ENCODE measurements at regions not wholly inside any gene's neighbourhood (a gene's known extent, or its start where the extent isn't known, plus 50 kb on each side); places are given as distances from the start of the nearest gene placed in this dataset.
"Not testable (repeated sequence)": the region's sequence is repeated elsewhere in the genome, so short reads cannot be mapped to it uniquely, and the experiment has no call there.

DNA sequence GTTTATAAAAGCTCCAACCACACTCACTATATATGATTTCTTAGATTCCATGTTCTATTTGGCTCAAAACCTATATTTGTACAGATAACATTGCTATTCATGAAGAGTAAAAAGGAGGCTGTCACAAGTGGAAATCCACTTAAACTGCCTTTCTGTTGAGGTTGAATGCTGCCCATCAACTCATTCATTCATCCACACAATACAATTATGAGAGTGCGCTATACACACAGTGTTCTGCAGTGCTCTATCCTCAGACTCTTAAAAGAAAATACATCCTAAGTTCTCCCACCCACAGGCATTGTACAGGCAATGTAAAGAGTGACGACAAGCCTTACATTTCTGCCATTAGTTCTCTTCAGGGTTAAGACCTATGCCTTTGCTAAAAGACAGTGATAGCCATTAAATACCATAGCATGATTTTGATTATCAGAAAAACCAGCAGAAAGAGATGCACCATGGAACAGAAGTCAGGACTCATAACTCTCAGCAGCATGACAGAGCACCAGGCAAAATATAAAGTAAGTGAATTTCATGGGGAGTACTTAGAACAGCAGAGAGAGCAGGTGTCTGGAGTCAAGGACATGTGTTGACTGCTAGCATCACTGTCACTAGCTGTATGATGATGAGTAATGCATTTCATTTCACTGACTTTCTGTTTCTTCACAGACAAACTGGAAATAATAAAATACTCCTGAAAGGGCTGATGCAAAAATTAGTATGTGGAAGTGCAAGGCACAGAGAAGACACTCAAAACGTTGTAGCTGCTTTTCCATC lies 218.0 kb downstream of the RBM26 start:
- no peak for DNase-seq

DNA sequence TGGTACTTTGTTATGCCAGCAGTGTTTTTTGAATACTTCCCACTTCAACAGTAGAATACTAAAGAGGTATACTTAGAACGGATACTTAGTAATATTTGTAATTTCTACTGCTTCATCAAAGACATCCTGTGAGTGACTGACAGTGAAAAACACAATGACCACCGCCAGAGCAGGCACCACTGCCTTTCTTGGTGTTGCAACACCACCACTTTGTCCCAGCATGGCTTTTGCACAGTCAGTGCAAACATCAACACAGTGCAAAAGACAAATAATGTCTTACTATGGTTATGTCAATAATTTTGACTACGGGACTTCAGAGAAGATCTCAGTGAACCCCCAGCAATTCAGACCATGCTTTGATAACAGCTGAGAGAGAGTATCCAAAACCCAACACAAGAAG lies 220.5 kb downstream of the RBM26 start:
- DNase-seq = no peak

DNA sequence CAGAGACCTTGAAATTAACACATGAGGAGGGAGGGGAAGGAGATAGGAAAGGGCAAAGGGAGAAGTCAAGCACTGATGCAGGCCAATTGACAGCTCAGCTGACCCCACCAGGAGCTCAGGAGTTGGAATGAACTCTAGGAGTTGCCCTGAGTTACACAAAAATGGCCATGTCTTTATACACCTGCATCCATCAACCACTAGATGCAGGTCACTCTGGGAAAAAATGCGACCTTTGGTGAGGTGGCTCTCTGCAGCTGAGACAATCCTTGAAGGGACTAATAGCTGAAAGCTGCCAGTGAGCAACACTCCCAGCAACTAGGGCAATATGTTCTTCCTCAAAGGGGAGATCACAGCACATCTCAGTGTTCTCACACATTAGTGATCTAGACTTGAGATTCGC lies 222.8 kb downstream of the RBM26 start:
- DNase-seq = no peak

DNA sequence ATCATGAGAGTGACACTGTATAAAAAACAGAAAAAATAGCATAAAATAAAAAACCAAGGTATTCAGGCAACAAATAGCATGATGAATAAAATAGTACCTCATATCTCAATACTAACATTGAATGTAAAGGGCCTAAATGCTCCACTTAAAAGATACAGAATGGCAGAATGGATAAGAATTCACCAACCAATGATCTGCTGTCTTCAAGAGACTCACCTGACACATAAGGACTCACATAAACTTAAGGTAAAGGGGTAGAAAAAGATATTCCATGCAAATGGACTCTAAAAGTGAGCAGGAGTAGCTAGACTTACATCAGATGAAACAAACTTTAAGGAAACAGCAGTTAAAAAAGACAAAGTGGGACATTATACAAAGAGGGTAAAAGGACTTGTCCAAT lies 232.4 kb downstream of the RBM26 start:
- DNase-seq = not testable (repeated sequence)

DNA sequence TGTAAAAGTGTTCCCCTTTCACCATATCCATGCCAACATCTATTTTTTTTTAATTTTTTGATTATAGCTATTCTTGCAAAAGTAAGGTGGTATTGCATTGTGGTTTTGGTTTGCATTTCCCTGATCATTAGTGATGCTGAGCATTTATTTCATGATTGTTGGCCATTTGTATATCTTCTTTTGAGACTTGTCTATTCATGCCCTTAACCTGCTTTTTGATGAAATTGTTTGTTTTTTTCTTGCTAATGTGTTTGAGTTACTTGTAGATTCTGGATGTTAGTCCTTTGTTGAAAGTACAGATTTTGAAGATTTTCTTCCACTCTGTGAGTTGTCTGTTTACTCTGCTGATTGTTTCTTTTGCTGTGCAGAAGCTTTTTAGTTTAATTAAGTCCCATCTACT lies 233.1 kb downstream of the RBM26 start:
- DNase-seq = not testable (repeated sequence)

DNA sequence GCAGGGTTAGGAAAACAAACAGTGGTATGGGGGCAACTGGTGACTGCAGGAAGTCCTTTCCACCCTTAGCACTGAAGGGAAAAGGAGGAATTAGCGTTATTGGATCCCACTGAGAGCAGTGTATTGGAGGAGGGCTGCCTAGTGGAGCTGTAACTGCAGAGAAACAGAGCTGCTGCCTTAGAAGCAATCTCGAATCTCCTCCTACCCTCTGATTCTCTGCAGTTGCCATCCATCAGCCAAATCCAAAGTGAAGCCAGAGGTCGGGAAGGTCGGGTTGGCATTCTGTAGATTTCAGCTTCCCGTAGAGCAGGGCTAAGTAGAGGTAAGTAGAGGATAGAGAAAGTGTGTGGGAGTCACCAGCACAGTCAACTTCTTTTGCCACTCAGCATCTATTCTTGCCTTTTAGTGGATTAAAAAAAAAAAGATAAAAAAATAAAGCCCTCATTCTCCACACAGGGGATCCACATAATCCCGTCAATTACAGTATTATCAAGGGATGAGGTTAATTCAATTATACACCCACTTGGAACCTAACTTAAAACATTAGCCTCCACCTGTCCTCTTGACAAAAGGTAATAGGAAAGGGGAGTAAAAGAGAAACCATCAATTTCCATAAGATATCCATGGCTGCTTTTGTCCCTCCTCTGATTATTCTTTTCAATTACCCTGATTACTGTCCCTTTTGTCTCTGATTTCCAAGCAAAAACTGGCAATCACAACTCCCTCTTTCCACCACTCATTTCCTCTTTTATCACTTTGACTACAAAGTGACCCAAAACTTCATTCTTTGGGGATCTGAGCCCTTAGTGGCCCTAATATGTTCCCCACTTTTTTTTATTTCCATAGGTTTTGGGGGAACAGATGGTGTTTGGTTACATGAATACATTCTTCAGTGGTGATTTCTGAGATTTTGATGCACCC lies 234.7 kb downstream of the RBM26 start:
- DNase-seq = no peak

DNA sequence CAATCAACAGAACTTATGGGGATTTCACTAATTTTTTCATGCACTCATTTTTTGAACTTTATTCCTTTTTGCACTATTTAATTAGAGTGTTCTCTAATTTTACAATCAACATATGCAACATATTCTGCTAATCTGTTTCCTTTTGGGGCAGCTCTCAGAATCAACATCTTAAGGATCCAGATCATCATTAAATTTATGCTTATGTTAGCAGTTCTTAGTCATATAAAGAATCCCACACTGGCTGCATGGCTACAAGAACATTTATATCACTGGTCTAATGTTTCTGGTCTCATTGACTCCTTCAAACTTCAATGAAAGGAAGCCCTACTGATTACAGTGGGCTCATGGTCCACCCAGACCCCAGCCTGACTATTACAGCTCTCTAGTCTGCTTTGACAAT lies 245.2 kb downstream of the RBM26 start:
- DNase-seq = no peak

DNA sequence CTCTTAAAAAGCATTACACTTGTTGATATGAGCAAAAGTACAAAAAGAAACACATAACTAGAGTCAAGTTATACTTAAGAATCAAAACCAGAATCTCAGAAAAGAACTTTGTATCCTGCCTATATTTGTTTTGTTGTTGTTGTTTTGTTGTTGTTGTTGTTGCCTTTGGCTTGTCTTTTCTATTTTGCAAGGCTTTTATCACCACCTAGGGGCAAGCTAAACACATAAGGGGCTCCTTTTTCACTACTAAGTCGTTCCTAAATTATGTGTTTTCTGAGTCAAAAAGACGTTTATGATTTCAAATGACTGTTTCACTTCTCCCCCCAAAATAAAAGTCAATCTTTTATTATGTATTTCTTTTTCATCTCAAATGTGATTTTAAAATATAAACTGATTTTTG lies 250.2 kb downstream of the RBM26 start:
- no peak for DNase-seq

DNA sequence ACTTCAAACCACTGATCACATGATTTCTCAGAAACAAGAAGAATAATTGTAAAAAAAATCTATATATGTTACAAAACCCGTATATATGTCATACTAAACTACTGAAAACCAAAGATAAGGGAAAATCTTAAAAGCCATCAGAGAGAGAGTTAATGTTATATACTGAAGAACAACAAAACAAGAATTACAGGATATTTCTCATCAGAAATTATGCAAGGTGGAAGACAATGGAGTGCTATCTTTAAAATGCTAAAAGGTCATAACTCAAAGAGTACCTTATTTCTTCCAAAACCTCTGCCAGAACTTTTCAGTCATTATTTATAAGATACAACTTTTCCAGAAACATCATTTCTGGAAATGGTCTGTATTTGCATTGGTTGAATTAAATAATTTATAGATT lies 256.8 kb downstream of the RBM26 start:
- no peak for DNase-seq

DNA sequence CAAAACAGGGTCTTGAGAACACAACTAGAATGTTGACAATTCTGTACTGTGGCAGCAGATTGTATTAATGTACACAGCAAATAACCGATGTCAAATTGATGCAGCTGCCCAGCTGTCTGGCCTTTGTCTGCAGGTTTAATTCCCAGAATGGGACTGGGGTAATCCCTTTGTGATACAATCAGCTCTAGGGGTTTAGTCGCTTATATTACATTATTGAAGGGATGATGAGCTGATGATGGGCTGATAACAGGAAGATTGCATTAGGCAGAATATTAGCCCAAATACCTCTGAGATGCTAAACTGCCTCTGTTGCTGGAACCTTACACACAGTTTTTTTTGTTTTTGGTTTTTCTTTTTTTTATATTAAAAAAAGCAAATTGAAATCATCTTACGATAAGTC lies 265.0 kb downstream of the RBM26 start:
- no peak for DNase-seq

DNA sequence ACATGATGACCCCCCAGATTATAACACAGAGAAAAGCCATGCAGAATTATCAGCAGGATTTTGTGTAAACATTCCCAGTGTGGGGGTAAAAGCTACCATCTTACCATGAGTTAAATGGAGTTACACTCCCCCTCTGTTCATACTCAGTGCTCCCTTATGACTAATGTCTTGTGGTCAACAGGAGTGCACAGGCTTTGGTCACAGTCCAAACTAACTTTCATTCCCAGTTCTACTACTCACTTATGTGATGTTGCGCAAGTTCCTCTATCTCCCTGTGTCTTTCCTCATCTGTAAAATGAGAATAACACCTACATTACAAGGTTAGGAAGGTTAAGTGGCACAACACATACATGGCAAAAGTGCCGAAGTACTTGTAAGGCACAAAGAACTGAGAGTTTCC lies 277.9 kb downstream of the RBM26 start:
- DNase-seq = no peak

DNA sequence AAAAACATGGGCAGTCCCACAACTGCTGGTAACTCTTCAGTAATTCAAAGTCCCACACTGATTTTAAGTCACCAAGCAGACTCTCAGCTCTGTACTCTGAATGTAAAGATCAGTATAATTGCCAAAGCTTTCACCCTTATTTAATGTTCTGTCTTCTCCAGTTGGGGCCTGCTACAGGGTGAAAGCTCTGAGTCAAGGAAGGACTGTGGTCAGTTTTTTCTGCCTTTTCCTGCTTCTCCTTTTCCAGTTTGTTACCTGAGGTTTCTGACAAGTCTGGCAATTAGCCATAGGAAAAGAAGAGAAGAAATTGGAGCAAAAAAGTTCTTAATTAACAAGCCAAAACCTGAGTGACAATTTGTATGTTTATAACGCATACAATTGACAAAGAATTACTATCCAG lies 279.3 kb downstream of the RBM26 start:
- DNase-seq = no peak

DNA sequence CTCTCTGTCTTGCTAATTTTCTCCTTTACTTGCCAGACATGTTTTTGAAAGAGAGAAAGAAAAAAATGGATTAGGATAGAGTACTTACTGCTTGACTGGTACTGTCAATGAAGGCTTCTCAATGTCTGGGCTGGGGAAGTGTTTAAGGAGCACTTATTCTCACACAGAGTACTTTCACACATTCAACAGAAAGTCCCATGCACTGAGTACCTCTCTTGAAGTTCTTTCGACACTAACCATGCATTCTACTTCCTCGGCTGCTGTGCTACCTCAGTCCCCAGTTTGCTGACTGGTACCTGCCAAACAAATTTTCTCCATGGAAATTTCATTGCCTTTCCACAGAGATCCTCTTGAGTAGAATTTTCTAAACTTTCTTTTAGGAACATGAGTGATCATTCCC lies 281.9 kb downstream of the RBM26 start:
- DNase-seq = no peak

DNA sequence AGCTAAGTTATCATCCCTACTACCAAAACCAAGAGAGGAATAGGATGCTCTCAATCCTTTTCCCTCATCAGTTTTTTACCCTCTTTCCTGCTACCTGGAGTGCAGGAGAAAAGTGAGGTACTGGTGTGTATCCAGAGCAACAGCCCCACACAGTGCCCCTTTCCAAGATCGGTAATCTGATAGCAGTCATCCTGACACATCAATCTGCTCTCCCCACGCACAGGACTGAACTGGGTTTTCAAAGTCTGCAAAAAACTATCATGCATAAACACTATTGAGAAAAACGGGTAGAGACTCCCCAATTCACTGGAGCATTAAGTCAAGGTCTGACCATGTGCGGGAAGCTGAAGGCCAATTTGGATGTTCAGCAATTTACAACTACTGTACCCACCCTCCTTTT lies 284.8 kb downstream of the RBM26 start:
- DNase-seq = no peak

DNA sequence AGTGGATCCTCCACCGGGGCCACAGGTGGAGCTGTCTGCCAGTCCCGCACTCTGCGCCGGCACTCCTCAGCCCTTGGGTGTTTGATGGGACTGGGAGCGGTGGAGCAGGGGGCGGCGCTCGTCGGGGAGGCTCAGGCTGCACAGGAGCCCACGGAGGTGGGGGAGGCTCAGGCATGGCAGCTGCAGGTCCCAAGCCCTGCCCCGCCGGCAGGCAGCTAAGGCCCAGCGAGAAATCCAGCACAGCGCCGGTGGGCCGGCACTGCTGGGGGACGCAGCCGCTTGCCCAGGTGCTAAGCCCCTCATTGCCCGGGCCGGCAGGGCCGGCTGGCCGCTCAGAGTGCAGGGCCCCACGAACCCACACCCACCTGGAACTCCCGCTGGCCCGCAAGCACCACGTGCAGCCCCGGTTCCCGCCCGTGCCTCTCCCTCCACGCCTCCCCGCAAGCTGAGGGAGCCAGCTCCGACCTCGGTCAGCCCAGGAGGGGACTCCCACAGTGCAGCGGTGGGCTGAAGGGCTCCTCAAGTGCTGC lies 286.4 kb downstream of the RBM26 start:
- DNase-seq = no peak

DNA sequence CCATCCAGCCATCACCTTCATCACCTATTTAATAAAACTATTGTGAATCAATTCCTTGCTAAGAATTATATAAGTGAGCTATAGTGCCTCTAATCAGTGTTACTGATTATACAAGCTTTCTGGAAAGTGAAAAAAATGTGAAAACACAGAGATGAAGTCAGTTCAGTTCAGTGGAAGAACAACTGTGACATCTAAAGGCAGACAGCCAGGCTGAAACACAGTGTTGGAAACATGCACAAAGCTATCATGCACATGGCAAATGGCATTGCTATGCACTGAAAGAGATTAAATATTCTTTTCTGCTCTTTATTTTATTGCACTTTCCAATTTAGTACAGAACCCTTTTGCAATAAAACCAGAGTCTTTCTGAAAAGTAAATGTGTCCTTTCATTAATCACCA lies 294.0 kb downstream of the RBM26 start:
- no peak for DNase-seq

DNA sequence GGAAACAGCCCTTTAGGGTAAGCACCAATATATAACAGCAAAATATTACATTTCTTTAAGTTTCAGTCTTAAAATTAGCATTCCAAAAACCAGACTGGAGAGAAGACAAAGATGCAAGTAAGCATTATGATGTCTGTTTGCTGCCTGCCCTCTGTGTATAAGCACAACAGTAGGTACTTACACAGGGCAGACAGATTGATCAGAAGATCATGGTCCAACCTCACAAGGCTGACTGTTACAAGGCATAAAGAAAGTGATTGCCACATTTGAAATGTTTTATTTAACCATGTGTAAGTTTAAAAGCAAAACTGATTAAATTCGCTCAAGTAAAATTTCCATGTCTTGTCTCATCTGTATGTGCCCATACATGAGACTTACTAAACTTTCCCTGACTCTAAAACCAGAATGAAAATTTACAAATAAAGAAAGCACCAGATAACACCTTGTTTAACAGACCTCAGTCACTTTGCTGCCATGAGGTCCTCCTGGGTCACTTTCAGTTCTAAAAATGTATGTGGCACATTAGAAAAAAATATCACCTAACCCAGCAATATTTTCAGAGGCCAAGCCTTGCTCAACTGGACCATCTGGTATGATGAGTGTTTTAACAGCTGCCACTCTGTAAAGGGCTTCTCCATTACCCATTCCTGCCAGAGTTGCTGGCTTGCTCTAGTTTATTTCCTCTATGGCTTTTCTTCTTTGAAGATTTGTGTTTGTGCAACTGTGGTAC lies 297.0 kb downstream of the RBM26 start:
- no peak for DNase-seq

DNA sequence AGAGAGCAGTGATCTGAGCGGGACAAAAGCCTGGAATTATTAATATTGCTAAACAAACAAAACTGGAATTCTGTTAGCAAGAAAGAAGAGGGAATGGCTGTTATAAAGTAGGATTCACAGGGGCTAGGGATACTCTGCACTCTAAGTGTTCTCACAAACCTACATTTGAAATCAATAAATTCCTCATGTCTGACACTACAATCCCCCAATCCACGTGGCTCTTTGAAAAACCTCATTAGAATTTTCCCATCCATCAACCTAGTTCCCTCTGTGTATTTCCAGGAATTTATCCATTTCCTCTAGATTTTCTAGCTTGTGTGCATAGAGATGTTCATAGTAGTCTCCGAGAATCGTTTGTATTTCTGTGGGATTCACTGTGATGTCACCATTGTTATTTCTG lies 307.5 kb downstream of the RBM26 start:
- DNase-seq = no peak

DNA sequence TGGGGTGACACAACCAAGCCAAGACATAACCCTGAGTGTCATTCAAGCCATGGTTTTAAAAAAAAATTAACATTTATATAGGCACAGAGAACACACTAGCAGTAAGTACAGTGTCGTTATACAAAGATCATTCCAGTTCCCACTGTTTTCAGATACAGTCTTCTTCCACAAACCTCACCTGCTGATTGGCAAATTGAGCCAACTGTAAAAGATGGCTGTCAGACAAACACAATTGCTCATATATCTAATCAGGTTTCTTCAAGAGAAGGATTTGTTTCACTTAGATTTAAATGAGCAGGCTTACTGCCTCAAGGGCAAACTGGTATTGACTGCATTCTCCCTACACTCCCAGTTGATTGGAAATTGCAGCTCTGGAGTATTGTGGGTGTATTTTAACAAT lies 308.9 kb downstream of the RBM26 start:
- DNase-seq = no peak

DNA sequence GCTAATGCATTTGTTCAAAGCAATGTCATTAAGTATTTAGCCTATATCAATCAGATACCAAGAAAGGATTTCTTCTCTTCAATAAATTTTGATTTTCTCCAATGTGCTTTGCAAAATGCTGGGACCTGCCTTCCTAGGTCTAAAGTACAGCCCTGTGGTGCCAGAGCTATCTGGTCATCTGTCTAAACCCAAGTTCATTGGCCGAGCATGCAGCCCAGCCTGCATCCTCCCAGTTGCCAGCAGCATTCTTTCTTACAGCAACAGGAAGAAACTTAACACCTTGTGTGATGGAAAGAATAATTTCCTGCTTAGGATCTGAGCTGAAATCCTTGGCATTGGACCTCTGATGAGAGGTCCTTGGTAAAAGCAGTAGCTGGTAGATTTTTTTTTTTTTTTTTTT lies 310.0 kb downstream of the RBM26 start:
- DNase-seq = no peak

DNA sequence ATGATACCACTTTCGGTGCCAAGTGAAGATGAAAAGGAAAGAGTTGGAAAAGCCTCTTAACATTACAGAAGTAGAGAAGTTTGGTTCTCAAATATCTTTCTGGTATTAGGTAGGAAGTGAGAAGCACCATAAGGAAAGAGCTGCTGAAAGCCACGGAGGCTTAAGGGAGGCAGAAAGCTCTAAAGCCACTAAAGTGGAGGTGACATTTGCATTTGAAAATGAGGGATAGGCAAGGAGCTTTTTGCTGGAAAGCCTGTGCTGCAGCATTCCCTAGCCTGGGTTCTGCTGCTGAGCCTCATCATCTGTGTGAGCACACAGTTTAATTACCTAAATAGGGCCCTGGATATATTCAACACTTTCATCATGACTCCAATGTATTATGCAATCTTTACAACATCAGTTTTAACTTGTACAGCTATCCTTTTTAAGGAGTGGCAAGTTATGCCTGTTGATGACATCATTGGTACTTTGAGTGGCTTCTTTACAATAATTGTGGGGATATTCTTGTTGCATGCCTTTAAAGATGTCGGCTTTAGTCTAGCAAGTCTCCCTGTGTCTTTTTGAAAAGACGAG lies 315.4 kb downstream of the RBM26 start:
- no peak for DNase-seq

DNA sequence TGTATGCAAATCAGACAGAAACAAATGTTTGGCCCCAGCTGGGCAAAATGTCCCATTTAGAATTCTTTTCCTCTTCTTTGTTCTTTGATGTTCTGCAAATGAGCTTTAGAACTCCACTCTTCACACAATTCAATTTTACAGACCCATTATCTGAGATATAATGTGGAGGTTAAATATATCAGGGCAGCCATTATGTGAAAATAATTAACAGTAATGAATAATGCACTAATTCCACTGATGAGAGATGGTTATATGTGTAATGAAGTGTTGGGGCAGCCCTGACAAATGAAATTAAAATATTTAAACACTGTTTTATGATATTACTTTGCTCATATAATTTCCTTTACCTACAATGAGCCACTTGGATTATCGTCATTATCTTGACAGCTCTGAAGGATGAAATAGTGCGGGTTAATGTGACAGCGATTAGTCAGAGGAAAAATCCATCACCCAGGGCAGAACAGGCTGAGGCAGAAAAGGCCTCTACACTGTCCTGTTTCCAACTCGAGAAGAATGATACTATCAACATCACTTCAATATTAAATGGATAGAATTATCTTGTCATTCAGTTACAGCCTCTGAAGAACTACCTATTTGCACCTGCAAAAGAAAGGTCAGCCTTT lies 321.1 kb downstream of the RBM26 start:
- no peak for DNase-seq

DNA sequence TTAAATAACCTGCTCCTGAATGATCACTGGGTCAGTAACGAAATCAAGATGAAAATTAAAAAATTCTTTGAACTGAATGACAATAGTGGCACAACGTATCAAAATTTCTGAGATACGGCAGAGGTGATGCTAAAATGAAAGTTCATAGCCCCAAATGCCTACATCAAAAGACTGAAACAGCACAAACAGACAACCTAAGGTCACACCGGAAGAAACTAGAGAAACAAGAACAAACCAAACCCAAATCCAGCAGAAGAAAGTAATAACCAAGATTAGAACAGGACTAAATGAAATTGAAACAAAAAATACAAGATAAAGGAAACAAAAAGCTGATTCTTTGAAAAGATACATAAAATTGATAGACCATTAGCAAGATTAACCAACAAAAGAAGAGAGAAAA lies 324.1 kb downstream of the RBM26 start:
- DNase-seq = no peak

Data from stimulated activated CD4-positive, alpha-beta T cell treated with anti-CD3 and anti-CD28 coated beads, Interleukin-15, amount 100 ng/mL, for 24 hours (primary cell).